DLD1 (cell line): ENCODE measurements at regions not wholly inside any gene's neighbourhood (a gene's known extent, or its start where the extent isn't known, plus 50 kb on each side); places are given as distances from the start of the nearest gene placed in this dataset.

ENCODE experiments used
- in situ Hi-C: cut with HindIII; loops from 2 replicates; pipeline ENCODE4 v1.10.0; 2017; ENCODE audit warnings: low sequenced_read_pairs

DNA sequence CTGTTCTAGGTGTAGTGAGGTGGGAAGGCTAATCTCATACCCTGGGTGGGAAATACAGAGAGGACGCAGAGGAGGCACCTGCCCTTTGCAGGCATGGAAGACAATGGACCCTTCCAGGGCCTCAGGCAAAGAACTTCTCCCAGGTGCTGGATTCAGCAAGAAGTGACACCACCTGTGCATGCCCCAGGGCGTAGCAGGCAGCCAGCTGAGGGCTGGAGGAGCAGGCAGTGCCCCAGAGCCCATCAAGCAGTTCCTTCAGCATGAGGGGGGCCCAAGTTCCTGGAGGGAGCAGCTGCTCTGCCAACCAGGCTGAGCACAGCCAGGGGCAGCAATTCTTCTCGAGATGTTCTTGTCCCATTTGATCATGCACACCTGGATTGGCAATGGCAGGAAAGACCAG lies 170.3 kb upstream of the PDE10A start:
- in situ Hi-C loops: no loop called here

DNA sequence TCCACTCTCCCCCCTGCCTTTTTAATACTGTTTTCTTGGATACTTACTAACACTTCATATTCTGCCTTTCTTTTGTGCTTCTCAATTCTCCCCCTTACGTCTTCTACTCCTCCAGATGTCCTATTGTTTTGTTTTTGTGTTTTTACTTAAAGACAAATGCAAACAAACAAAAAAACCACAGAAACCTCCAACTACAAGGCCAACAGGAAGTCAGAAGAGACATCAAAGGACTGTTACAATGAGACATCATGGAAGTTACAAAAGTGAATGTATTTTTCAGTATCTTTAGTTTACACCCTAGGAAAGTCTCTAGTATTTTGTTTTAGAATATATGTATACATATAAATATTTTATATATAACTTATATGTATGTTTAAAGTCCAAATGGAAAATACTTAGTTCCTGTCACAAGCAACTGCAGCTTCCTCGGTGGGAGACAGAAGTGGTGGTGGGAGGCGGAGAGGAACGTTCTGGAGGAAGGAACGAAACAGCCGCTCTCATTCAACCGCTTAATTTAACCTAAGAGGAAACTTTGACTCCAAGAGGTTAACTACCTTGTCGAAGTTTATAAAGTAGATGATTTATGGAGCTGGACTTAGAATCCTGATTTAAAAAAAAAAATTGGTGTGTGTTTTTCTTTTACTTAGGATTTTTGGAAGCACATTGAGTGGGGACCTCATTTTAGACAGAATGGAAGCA lies 168.9 kb upstream of the PDE10A start:
- in situ Hi-C loops: no loop called here

GRCh38 chr6:165830761-165831160 lies 167.7 kb upstream of the PDE10A start:
- in situ Hi-C loops: no loop called here

GRCh38 chr6:165829376-165829775 lies 166.3 kb upstream of the PDE10A start:
- in situ Hi-C loops: no loop called here

GRCh38 chr6:165827190-165827518 lies 164.1 kb upstream of the PDE10A start:
- in situ Hi-C loops: no loop called here

DNA sequence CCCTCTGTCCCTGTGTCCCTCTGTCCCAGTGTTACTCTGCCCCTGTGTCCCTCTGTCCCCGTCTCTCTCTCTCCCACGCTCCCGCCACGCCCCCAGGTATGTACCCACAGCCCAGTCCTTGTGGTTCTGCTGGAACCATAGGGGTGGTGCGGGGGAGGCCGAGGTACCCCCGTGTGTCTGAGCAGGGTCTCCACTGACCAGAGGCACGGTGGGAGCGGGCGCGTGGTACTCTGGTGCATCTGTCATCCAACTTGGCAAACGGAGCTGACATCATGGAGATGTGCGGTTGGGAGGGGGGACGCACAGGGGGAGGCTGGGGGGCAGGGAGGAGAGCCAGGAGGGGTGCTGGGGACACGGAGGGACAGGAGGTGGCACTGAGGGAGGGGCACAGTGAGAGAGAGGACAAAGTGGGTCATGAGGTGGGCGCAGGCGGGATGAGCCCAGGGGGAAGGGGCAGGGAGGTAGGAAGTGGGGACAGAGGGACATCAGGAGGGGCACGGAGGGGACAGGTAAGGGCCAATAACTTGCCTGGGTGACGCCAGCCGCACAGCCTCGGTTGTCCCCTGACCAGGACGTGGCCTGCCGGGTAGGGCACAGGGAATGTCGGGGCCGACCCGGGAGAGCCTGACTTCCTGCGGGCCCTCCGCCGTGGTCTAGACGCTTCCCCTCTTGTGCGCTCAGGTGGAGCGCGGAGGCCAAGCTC lies 163.6 kb upstream of the PDE10A start:
- in situ Hi-C loops: no loop called here

GRCh38 chr6:165825256-165825815 lies 162.3 kb upstream of the PDE10A start:
- in situ Hi-C loops: no loop called here

DNA sequence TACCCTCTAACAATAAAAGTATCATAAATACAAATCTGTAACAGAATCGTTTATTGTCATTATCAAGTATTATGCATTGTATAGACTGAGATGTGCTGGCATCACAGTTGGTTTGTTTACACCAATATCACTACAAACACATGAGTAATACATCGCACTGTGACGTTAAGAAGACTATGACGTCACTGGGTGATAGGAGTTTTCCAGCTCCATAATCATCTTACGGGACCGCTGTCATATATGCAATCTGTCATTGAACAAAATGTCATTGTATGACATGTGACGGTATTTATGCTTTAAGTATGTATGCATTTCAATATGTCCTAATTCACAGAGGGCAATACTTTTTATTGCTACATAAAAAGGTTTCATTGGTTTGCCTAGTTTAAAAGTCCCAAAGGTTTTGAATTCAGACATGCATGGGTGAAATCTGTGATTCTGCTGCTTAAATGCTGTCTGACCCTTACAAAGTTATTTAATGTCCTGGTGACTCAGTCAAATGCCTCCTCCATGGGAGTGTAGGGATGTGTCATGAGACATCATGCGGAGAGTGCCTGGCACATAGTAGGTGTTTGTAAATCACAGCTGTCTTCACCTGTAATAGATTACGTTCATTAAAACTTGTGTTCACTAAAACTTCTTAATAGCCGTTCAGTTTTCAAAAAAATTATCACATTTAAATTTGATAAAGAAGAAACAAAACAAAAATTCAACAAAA lies 160.7 kb upstream of the PDE10A start:
- in situ Hi-C loops: no loop called here

- in situ Hi-C loops: no loop called here
Measured at GRCh38 chr6:165822501-165822900, 159.5 kb upstream of the PDE10A start.

DNA sequence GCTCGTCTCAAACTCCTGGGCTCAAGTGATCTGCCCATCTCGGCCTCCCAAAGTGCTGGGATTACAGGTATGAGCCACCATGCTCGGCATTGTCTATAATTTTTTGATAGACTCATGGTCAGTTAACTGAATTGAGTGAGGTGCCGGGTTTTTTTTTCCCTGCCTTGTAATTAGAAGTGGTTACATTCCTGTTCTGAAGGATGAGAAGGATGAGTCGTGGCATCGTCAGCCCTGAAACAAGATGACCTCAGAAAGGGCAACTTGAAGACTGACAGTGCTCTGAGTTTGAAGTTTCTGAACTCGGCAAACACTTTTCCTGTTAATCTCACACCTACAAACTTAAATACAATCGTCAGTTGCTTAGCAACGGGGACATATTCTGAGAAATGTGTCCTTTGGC lies 158.7 kb upstream of the PDE10A start:
- in situ Hi-C loops: no loop called here

- in situ Hi-C loops: no loop called here
Measured at GRCh38 chr6:165820934-165821333, 157.9 kb upstream of the PDE10A start.

DNA sequence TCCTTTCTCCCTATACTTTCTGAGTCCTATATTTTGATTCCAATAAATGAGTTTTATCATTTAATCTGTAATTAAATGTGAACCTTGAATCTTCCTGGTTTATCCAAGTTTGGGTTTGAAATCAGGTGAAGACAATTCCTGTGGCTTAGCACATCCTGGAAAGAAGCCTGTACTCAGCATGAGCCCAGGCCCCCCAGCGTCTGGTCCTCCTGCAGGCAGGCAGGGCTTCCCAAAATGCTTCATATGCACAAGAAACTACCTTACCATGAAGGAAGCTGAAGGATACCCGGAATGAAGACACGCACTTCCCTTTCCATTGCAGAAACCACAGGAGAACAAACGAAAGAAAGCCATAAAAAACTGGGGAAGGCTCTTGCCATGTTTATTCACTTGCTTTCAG lies 157.4 kb upstream of the PDE10A start:
- in situ Hi-C loops: no loop called here

DNA sequence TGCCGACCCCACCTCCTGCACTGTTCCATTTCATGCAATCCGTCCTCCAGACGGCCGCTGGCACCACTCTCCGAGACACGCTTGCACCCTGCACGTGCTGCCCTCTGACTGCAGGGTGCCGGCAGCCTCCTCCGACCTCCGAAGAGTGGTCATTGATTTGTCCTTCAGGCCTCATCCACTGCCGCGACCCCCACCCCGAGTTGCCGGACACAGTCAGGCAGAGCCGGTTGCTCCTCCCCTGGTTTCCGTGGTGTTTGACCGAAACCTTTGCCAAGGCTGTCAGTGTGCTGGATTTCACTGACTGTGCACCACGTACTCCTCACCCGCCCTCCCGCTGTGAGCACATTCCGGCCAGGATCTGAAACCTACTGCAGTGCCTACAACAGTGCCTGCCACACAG lies 156.4 kb upstream of the PDE10A start:
- in situ Hi-C loops: no loop called here

GRCh38 chr6:165818200-165818599 lies 155.2 kb upstream of the PDE10A start:
- in situ Hi-C loops: no loop called here

DNA sequence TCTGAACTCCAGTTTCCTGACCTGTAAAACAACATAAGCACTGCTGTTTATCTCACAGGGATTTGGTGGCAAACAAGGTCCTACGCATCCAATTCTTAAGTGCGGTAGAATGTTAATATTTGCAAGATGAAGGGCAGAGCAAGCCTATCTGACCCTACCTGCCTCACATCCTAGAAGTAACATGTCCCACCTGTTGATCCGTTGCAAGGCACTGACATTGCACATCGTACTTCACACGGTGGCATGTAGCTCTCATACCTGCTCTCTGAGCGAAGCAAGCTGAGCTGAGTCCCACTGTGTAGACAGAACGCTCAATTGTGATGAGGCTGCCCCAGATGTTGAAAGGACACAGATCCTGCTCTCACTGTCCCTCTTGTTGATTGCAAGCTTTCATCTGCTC lies 154.7 kb upstream of the PDE10A start:
- in situ Hi-C loops: no loop called here

- in situ Hi-C loops: no loop called here
Measured at GRCh38 chr6:165817148-165817547, 154.1 kb upstream of the PDE10A start.

DNA sequence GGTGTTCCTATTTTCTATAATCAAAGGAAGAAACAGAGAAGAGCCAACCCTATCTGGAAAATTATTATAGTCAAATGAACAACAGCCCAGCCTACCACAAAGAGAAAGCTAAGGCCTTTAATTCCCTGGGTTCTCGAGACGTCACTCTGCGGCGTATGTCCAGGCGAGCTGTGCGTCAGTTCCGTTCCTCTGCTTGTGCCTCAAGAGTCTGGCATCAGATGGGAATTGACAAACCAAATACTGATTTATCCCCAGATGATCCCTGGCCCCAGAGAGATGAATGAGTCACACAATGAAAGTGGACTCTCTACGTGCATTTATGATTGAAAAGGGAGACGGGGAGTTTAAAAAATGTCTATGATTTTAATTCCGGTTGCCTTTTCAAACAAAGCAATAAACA lies 151.6 kb upstream of the PDE10A start:
- in situ Hi-C loops: no loop called here

GRCh38 chr6:165811512-165811911 lies 148.5 kb upstream of the PDE10A start:
- in situ Hi-C loops: no loop called here

- in situ Hi-C loops: no loop called here
Measured at GRCh38 chr6:165808021-165808420, 145.0 kb upstream of the PDE10A start.

GRCh38 chr6:165807249-165807960 lies 144.4 kb upstream of the PDE10A start:
- in situ Hi-C loops: no loop called here

DNA sequence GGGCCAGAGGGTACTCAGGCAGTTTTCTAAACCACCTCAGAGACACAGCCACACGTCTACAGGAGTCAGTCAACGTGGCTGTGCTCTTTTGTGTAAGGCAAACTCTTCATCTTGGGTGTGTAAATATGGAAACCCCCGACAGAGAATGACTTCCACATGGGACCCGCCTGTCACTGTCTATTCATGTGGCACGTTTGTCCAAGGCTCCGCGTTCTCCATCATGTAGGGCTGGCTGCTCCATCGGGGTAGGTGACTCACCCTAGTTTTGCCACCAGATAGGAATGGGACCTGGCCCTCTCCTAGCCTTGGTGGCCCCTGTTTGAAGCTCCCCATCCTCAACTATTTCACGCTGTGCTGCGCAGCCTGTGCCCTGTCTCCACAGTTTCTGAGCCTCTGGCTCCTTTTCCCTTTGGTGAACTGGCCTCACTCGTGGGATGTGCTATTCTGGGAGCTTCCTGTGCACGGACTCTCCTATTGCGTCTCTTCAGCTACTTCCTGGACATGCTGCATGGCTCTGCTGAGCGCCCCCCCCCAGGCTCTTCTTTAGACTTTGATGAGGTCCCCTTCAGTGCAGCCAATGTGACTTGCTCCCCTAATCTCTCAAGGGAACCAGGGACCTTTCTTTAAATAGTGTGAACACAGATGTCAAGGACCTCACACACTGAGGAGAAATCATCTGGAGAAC lies 143.2 kb upstream of the PDE10A start:
- in situ Hi-C loops: no loop called here
